ENCODE measurements at regions not wholly inside any gene's neighbourhood (a gene's known extent, or its start where the extent isn't known, plus 50 kb on each side); places are given as distances from the start of the nearest gene placed in this dataset.

DNA sequence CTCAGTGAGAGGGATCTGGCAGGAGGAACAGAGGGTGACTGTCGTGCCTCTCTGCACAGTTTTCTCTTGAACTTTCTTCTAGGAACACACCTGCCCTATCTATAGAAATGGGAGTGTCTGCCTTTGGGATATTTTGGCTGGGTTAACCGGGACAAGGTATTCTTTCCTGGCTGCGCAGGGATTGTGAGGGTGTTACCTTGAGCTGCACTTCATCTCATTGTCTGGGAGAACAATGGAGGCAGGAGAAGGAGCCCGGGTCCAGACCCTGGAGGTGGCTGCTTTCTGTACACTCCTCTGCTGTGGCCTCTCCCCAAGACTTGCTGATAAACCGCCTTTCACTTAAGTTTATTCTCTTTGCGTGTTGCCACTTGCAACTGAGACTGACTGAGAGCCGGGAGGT lies 192.8 kb downstream of the TBXT start:
- H3K4me3 ChIP-seq: no peak overlapping the region
- TF ChIP-seq, protein P1, sequence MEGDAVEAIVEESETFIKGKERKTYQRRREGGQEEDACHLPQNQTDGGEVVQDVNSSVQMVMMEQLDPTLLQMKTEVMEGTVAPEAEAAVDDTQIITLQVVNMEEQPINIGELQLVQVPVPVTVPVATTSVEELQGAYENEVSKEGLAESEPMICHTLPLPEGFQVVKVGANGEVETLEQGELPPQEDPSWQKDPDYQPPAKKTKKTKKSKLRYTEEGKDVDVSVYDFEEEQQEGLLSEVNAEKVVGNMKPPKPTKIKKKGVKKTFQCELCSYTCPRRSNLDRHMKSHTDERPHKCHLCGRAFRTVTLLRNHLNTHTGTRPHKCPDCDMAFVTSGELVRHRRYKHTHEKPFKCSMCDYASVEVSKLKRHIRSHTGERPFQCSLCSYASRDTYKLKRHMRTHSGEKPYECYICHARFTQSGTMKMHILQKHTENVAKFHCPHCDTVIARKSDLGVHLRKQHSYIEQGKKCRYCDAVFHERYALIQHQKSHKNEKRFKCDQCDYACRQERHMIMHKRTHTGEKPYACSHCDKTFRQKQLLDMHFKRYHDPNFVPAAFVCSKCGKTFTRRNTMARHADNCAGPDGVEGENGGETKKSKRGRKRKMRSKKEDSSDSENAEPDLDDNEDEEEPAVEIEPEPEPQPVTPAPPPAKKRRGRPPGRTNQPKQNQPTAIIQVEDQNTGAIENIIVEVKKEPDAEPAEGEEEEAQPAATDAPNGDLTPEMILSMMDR (IDR thresholded peaks at IDR 0.05): no peak
- no peaks in the 10 kb centered on the region for H3K36me3 ChIP-seq
- ATAC-seq (ENCODE audit: insufficient number of reproducible peaks, low FRiP score, low read depth): no peak
- no peaks in the 10 kb centered on the region for H3K9me3 ChIP-seq
- no peaks in the 10 kb centered on the region for H3K4me1 ChIP-seq (ENCODE audit: control insufficient read depth in 1 of 2, low read depth in 2 of 2)
- H3K27ac ChIP-seq: no peak overlapping the region
- DNase-seq (ENCODE audit: low spot score): no peak
- no peaks in the 10 kb centered on the region for H3K27me3 ChIP-seq (replicated peaks; ENCODE audit: insufficient read depth)

DNA sequence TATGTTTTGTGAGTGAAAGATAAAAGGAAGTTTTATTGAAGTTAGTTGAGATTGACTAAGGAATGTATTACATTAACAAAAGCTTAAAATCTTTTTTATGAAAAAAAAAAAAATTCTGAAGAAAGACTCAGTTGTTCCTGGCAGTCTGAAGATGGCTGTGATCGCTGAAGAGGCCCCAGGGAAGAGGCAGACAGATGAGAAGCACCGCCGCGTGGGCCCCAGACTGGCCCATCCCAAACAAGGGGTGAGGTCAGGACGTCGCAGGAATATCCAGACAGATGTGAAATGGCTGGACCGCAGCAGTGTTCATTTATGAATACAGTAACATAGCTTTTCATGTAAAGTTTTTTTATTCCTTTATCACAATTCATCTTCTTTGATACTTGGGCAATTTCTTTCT lies 194.2 kb downstream of the TBXT start:
- Histone ChIP-seq H3K9me3 (no peaks in the 10 kb centered on the region), H3K4me3 (no peak overlapping the region), H3K27ac (no peak overlapping the region), H3K27me3 (replicated peaks; ENCODE audit: insufficient read depth) (no peaks in the 10 kb centered on the region), H3K36me3 (no peaks in the 10 kb centered on the region), H3K4me1 (ENCODE audit: control insufficient read depth in 1 of 2, low read depth in 2 of 2) (no peaks in the 10 kb centered on the region)
- ATAC-seq (ENCODE audit: insufficient number of reproducible peaks, low FRiP score, low read depth) (no peak), DNase-seq (ENCODE audit: low spot score) (no peak)
- TF ChIP-seq, protein P1 (IDR thresholded peaks at IDR 0.05): no peak

DNA sequence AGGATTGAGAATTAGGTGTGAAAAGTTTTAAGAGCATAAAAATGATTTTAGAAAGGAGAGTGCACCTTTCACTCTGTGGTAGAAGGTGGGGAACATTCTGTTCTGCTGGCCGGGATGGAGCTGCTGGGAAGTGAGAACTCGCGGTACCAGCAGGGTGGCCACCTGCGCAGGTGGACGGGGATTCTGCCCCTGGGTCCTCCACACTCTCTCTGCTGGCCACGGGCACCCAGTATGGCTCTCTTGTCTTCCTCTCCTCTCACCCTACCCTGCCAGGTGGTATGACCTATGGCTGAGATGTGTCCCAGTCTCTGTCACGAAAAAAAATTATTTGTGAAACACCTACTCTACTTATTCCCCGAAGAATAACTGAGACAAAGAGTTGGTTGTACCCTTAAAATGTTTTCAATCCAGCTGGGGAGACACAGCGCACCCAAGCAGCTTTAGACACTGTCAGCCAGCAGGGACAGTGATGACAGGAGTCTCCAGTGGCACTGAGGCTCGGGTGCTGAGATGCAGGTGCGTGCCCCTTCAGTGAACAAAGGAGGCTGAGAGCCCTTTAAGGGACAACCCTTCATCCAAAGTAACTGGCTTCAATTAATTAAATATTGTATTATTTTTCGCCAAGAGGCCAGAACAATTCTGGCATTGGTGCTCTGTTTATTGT lies 195.4 kb downstream of the TBXT start:
- Histone ChIP-seq H3K4me1 (ENCODE audit: control insufficient read depth in 1 of 2, low read depth in 2 of 2) (no peaks in the 10 kb centered on the region), H3K4me3 (no peak overlapping the region), H3K27me3 (replicated peaks; ENCODE audit: insufficient read depth) (no peaks in the 10 kb centered on the region), H3K9me3 (no peaks in the 10 kb centered on the region), H3K27ac (no peak overlapping the region), H3K36me3 (no peaks in the 10 kb centered on the region)
- DNase-seq (ENCODE audit: low spot score) (no peak), ATAC-seq (ENCODE audit: insufficient number of reproducible peaks, low FRiP score, low read depth) (no peak)
- TF ChIP-seq, protein P1 (IDR thresholded peaks at IDR 0.05): no peak

DNA sequence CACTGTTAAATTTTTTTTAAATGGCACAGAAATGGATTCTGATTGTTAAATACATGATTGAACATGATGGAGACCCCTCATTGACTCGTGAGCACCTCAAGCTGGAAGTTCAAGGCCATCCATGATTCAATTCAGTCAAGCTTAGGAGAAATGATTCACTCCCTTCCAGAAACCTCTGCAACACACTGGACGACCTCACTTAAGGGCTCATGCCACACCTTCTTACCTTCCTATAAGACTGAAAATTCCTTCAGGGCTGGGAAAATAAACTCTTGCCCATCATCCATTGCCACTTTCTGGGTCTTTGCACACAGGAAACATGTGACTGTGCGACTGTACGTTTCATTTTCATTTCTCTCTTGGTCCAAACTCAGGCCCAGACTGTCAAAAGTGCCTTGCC lies 196.4 kb downstream of the TBXT start:
- Histone ChIP-seq H3K4me3 (no peak overlapping the region), H3K4me1 (ENCODE audit: control insufficient read depth in 1 of 2, low read depth in 2 of 2) (no peaks in the 10 kb centered on the region), H3K27ac (no peak overlapping the region), H3K27me3 (replicated peaks; ENCODE audit: insufficient read depth) (no peaks in the 10 kb centered on the region), H3K36me3 (no peaks in the 10 kb centered on the region), H3K9me3 (no peaks in the 10 kb centered on the region)
- ATAC-seq (ENCODE audit: insufficient number of reproducible peaks, low FRiP score, low read depth) (no peak), DNase-seq (ENCODE audit: low spot score) (no peak)
- TF ChIP-seq, protein P1 (IDR thresholded peaks at IDR 0.05): no peak

DNA sequence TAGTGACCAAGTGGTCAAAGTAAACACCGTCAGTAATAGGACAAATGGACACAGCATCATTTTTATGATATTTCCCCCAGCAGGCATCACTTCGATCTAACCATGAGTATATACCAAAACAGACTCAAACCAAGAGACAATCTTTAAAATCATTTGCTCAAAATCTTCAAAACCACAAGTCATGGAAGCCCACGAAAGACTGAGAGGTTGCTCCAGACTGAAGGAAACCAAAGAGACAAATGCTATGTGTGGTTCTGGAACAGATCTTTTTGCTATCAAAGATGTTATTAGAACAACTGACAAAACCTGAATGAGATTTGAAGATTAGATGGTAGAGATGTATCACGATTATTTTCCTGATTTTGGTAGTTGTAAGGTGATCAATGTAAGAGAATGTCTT lies 197.7 kb downstream of the TBXT start:
- H3K27ac ChIP-seq: no peak overlapping the region
- no peak for DNase-seq (ENCODE audit: low spot score)
- no peaks in the 10 kb centered on the region for H3K27me3 ChIP-seq (replicated peaks; ENCODE audit: insufficient read depth)
- TF ChIP-seq, protein P1 (IDR thresholded peaks at IDR 0.05): no peak
- ATAC-seq (ENCODE audit: insufficient number of reproducible peaks, low FRiP score, low read depth): no peak
- no peaks in the 10 kb centered on the region for H3K4me1 ChIP-seq (ENCODE audit: control insufficient read depth in 1 of 2, low read depth in 2 of 2)
- H3K9me3 ChIP-seq: no peaks in the 10 kb centered on the region
- no peak overlapping the region for H3K4me3 ChIP-seq
- no peaks in the 10 kb centered on the region for H3K36me3 ChIP-seq

Measured in thoracic aorta (tissue), 2 donors.